ENCODE measurements at regions not wholly inside any gene's neighbourhood (a gene's known extent, or its start where the extent isn't known, plus 50 kb on each side); places are given as distances from the start of the nearest gene placed in this dataset.

- intact Hi-C loops (cut with DNase I; ENCODE audit: low total_unique reads), result no loop called here
- no peak overlapping the region for H3K4me3 ChIP-seq (ENCODE audit: low read depth, poor library complexity, severe bottlenecking)
- no peak for DNase-seq (ENCODE audit: low spot score in 2 of 2)
- 43 to 48% methylated on average over 1 of the region's 1 CpG for WGBS, 2 donors
- no peak for TF ChIP-seq CTCF (IDR thresholded peaks at IDR 0.05)
- no peak for TF ChIP-seq POLR2A (IDR thresholded peaks at IDR 0.05)
Measured at GRCh38 chr4:60757986-60758680, 442.0 kb upstream of the ADGRL3 start.

DNA sequence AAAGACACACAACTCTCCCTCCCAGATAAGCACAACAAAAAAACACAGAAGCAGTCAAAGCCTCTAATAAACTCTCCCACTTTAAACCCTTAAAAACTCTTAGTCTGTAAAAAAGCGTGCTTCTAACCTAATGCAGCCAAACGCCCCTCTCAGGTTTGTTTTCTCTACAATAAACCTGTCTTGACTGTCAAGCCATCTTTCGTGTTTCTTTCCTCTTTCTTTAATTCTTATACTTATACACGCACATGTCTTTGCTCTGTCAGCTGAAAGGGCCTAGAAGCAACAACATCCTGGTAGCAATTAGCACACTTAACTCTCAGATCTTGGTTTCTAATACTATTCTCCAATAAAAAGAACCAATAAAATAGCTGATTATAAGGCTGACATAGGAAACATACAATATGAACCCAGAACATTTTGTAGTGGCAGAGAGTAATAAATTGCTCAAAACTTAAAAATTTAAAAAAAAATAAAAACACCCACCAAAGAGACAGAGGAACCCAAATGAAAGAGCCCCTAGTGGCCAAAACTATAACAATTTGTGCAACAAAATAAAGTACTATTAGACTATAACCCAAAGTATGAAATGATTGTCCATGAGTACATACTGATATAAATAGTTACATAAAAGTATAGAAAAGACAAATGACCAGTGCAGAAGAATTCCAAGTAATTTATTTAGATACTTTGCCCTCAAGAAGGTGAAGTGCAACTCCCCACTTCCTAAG, 440.4 kb upstream of the ADGRL3 start:
- DNase-seq (ENCODE audit: low spot score in 2 of 2), result no peak
- no peak overlapping the region for H3K4me3 ChIP-seq (ENCODE audit: low read depth, poor library complexity, severe bottlenecking)
- TF ChIP-seq POLR2A (IDR thresholded peaks at IDR 0.05) (no peak), CTCF (IDR thresholded peaks at IDR 0.05) (no peak)
- 87 to 92% methylated on average over 4 of the region's 4 CpGs for WGBS, 2 donors
- intact Hi-C loops (cut with DNase I; ENCODE audit: low total_unique reads), result no loop called here

DNA sequence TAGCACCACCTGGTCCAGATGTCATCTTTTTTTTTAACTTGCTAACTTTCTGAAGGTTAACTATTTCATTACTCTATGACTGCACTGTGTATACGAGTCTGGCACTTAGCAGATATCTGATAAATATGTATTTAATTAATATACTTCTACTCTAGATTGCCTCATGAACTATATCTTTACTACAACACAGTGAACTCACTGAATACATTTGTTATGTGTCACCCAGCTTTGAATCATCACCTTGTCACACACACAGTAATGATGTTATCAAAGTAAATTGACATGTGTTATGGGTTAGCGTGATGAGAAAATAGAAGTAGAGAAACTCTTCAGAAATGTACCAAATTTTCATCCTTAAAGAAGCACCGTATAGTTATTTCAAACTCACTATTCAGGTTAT, 419.3 kb upstream of the ADGRL3 start:
- intact Hi-C loops (cut with DNase I; ENCODE audit: low total_unique reads), result no loop called here
- DNase-seq (ENCODE audit: low spot score in 2 of 2), result no peak
- no peak overlapping the region for H3K4me3 ChIP-seq (ENCODE audit: low read depth, poor library complexity, severe bottlenecking)
- WGBS, 2 donors, result 54 to 55% methylated on average over 3 of the region's 3 CpGs
- TF ChIP-seq POLR2A (IDR thresholded peaks at IDR 0.05), result no peak
- no peak for TF ChIP-seq CTCF (IDR thresholded peaks at IDR 0.05)

GRCh38 chr4:60790608-60791007, 409.5 kb upstream of the ADGRL3 start:
- intact Hi-C loops (cut with DNase I; ENCODE audit: low total_unique reads), result no loop called here
- no peak for DNase-seq (ENCODE audit: low spot score in 2 of 2)
- no peak for TF ChIP-seq CTCF (IDR thresholded peaks at IDR 0.05)
- TF ChIP-seq POLR2A (IDR thresholded peaks at IDR 0.05), result no peak
- no peak overlapping the region for H3K4me3 ChIP-seq (ENCODE audit: low read depth, poor library complexity, severe bottlenecking)

DNA sequence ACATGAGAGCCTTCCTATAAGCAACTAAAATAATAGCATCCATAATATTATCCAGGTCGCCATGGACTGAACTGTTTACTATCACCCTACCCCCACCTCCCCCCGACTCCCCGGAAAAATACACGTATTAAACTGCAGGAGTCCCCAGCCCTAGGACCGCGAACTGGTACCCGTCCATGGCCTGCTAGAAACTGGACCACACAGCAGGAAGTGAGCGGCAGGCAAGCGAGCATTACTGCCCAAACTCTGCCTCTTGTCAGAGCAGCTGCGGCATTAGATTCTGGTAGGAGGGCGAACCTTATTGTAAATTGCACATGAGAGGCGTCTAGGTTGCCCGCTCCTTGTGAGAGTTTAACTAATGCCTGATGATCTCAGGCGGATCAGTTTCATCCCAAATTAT, 405.8 kb upstream of the ADGRL3 start:
- WGBS, 2 donors, result 90 to 92% methylated on average over 14 of the region's 14 CpGs
- H3K4me3 ChIP-seq (ENCODE audit: low read depth, poor library complexity, severe bottlenecking), result no peak overlapping the region
- TF ChIP-seq CTCF (IDR thresholded peaks at IDR 0.05), result no peak
- no peak for TF ChIP-seq POLR2A (IDR thresholded peaks at IDR 0.05)
- intact Hi-C loops (cut with DNase I; ENCODE audit: low total_unique reads), result no loop called here
- no peak for DNase-seq (ENCODE audit: low spot score in 2 of 2)

Measured in lower leg skin (tissue), 4 donors.